ENCODE measurements at regions not wholly inside any gene's neighbourhood (a gene's known extent, or its start where the extent isn't known, plus 50 kb on each side); places are given as distances from the start of the nearest gene placed in this dataset.
"Not testable (repeated sequence)": the region's sequence is repeated elsewhere in the genome, so short reads cannot be mapped to it uniquely, and the experiment has no call there.

GRCh38 chr2:16092861-16093638, 152.7 kb downstream of the MYCN start:
- H3K4me1 ChIP-seq = no peaks in the 10 kb centered on the region
- WGBS, 5 donors = 83 to 92% (median 87%) methylated on average over 13 of the region's 13 CpGs
- H3K4me3 ChIP-seq = no peak overlapping the region
- H3K36me3 ChIP-seq = no peaks in the 10 kb centered on the region
- intact Hi-C loops (cut with DNase I; ENCODE audit: low total_unique reads) = no loop called here
- peaks cover 0 to 11% (median 0%) of the 10 kb centered on the region in 7 donors for H3K27me3 ChIP-seq (replicated peaks in 1 of 7)
- TF ChIP-seq POLR2AphosphoS5 (IDR thresholded peaks at IDR 0.05) (no peak), POLR2A (IDR thresholded peaks at IDR 0.05) (no peak)
- TF ChIP-seq, protein P1, sequence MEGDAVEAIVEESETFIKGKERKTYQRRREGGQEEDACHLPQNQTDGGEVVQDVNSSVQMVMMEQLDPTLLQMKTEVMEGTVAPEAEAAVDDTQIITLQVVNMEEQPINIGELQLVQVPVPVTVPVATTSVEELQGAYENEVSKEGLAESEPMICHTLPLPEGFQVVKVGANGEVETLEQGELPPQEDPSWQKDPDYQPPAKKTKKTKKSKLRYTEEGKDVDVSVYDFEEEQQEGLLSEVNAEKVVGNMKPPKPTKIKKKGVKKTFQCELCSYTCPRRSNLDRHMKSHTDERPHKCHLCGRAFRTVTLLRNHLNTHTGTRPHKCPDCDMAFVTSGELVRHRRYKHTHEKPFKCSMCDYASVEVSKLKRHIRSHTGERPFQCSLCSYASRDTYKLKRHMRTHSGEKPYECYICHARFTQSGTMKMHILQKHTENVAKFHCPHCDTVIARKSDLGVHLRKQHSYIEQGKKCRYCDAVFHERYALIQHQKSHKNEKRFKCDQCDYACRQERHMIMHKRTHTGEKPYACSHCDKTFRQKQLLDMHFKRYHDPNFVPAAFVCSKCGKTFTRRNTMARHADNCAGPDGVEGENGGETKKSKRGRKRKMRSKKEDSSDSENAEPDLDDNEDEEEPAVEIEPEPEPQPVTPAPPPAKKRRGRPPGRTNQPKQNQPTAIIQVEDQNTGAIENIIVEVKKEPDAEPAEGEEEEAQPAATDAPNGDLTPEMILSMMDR (IDR thresholded peaks at IDR 0.05 in 8 of 11, conservative IDR thresholded peaks at IDR 0.05 in 3 of 11) = no peak
- no peak for DNase-seq
- H3K27ac ChIP-seq = no peak overlapping the region
- H3K9me3 ChIP-seq = no peaks in the 10 kb centered on the region

- H3K27me3 ChIP-seq (replicated peaks in 1 of 7) = peaks cover 0 to 11% (median 0%) of the 10 kb centered on the region in 7 donors
- 71 to 82% (median 76%) methylated on average over 1 of the region's 1 CpG for WGBS, 5 donors
- no peaks in the 10 kb centered on the region for H3K36me3 ChIP-seq
- no peak for DNase-seq
- intact Hi-C loops (cut with DNase I; ENCODE audit: low total_unique reads) = no loop called here
- no peak overlapping the region for H3K27ac ChIP-seq
- TF ChIP-seq, protein P1 (IDR thresholded peaks at IDR 0.05 in 8 of 11, conservative IDR thresholded peaks at IDR 0.05 in 3 of 11) = no peak
- TF ChIP-seq POLR2AphosphoS5 (IDR thresholded peaks at IDR 0.05) (no peak), POLR2A (IDR thresholded peaks at IDR 0.05) (no peak)
- H3K4me3 ChIP-seq = no peak overlapping the region
- no peaks in the 10 kb centered on the region for H3K9me3 ChIP-seq
- H3K4me1 ChIP-seq = no peaks in the 10 kb centered on the region
Measured at GRCh38 chr2:16091576-16092282, 151.4 kb downstream of the MYCN start.

- Histone ChIP-seq H3K27ac (no peak overlapping the region), H3K27me3 (replicated peaks in 1 of 7) (peaks cover 0 to 11% (median 0%) of the 10 kb centered on the region in 7 donors), H3K36me3 (no peaks in the 10 kb centered on the region), H3K4me3 (no peak overlapping the region), H3K9me3 (no peaks in the 10 kb centered on the region), H3K4me1 (no peaks in the 10 kb centered on the region)
- DNase-seq = no peak
- 84 to 90% (median 87%) methylated on average over 15 of the region's 15 CpGs for WGBS, 5 donors
- TF ChIP-seq POLR2A (IDR thresholded peaks at IDR 0.05) = no peak
- TF ChIP-seq, protein P1 (IDR thresholded peaks at IDR 0.05 in 8 of 11, conservative IDR thresholded peaks at IDR 0.05 in 3 of 11) = no peak
- TF ChIP-seq POLR2AphosphoS5 (IDR thresholded peaks at IDR 0.05) = no peak
- intact Hi-C loops (cut with DNase I; ENCODE audit: low total_unique reads) = no loop called here
Measured at GRCh38 chr2:16090650-16091575, 150.6 kb downstream of the MYCN start.

- H3K4me3 ChIP-seq; H3K27ac ChIP-seq; H3K4me1 ChIP-seq; H3K9me3 ChIP-seq; H3K27me3 ChIP-seq (replicated peaks in 1 of 7); intact Hi-C loops (cut with DNase I; ENCODE audit: low total_unique reads); H3K36me3 ChIP-seq; DNase-seq: not testable (repeated sequence)
- WGBS, 5 donors = 79 to 93% (median 83%) methylated on average over 7 of the region's 7 CpGs
Measured at GRCh38 chr2:16089491-16089890, 149.1 kb downstream of the MYCN start.
